T1000 (cell line): ENCODE measurements at regions not wholly inside any gene's neighbourhood (a gene's known extent, or its start where the extent isn't known, plus 50 kb on each side); places are given as distances from the start of the nearest gene placed in this dataset.
"Not testable (repeated sequence)": the region's sequence is repeated elsewhere in the genome, so short reads cannot be mapped to it uniquely, and the experiment has no call there.

ENCODE experiments used
- DNase-seq: peaks from one replicate; lab custom pipeline; 2025; ENCODE audit warnings: mixed read lengths; lab: John Stamatoyannopoulos, UW

DNA sequence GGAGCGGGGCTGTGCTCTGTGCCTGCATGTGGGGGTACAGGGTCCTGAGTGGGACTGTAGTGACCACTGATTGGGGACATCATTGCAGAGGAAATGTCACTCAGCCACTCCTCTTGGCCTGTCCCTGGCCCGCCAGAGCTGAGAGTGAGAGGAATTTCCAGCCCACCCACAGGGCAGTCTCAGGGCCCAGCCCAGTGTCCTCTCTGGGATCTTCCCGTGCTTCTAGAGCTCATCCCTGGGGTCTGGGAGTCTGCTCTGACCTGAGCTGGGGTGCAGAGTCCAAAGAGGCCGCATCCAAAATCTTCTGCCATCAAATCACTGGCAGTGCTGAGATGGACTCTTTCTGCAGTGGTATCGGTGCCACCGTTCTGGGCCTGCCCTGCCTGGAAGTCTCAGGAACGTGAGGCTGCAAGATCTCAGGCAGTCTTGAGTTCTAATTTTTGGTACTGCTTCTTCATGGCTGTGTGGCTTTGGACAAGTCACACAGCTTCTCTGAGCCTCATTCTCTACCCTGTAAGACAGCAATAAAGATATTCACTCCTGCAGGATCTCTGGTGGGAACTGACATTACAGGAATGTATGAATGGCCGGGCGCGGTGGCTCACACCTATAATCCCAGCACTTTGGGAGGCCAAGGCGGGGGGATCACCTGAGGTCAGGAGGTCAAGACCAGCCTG, 100.8 kb upstream of the TARDBP start:
- DNase-seq = no peak

DNA sequence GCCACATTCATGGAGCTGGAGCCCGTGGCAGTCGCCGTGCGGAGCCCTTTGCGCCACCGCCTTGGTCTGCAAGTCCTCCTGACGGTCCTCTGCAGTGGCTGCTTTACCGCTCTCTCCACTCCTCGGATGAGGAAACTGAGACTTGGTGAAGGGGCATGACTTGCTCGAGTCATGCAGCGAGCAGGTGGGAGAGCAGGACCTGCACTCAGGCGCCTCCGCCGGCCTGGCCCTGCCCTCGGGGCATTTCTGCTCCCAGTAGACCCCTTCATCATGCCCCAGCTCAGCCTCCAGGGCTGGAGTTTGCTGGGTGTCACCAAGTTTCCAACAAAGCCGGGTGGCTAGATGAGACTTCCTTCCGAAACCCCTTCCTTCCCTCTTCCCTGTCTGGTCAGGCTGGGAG, 100.0 kb upstream of the TARDBP start:
- no peak for DNase-seq

DNA sequence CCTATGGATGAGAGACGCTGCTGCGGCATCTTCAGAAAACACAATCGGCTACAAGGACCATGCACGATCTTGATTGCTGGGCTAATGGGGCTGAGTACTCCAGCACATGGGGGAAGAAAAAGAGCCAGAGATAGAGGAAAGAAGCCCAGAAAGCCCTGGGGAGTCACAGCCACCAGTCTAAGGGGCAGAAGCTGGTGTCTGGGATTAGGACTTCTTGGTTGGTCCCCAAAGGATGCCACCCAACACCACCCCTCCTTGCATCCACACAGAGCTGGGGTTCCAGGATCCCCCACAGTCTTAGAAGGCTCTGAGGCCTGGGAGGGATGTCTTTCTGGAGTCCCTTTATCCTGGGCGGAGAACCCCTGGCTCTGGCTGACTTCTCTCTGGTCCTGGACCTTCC, 98.4 kb upstream of the TARDBP start:
- DNase-seq = no peak

DNA sequence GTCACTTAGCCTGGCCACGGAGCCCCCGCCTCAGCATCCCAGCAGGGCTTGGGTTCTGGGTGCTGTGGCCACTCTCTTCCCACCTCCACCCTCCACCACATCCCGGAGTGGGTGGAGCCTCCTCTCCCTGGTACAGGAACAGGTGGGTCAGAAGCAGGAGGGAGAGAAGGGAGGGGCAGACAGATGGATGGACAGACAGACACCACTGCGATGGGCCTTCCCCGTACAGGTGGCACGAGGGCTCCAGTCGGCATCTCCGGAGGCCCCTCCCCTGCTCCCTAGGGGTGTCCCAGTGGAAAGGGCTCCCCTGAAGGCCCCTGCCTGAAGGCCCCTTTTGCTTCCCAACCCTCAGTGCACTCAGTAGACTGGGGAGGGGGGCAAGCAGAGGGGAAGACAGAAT, 96.9 kb upstream of the TARDBP start:
- DNase-seq = no peak

DNA sequence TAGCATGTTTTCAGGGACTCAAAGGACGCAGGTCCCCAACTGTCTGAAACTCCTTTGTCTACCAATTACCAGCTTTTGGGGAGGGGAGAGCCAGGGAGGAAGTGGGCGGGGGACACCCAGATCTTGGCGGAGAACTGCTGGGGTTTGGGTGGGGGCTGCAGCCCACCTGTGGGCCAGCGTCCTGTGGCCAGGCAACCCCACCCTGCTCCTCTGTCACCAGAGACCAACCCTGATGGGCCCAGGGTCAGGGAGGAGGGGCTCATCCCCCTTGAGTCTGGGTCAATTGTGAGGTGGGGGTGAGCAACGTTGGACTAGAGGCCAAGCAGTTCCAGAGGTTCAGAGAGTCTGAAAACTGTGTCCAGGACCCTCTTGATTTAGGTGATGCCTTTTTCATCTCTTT, 96.1 kb upstream of the TARDBP start:
- DNase-seq = no peak

DNA sequence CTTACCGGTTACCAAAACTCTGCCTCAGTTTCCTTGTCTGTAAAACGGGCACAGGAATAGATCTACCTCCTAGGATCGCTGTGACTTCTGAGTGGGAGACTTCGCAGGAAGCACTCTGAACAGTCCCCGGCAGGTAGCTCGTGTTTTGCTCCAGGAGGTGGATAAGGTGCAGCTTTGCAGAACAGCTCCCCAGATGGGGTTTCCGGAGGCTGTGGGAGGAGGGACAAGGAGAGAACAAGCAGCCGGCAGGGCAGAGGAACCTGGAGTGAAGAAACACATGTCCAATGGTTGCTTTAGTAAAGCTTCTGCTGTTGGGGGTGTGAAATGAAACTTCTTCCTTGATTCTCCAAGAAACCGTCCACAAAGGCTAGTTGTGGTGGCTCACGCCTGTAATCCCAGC, 95.5 kb upstream of the TARDBP start:
- no peak for DNase-seq

DNA sequence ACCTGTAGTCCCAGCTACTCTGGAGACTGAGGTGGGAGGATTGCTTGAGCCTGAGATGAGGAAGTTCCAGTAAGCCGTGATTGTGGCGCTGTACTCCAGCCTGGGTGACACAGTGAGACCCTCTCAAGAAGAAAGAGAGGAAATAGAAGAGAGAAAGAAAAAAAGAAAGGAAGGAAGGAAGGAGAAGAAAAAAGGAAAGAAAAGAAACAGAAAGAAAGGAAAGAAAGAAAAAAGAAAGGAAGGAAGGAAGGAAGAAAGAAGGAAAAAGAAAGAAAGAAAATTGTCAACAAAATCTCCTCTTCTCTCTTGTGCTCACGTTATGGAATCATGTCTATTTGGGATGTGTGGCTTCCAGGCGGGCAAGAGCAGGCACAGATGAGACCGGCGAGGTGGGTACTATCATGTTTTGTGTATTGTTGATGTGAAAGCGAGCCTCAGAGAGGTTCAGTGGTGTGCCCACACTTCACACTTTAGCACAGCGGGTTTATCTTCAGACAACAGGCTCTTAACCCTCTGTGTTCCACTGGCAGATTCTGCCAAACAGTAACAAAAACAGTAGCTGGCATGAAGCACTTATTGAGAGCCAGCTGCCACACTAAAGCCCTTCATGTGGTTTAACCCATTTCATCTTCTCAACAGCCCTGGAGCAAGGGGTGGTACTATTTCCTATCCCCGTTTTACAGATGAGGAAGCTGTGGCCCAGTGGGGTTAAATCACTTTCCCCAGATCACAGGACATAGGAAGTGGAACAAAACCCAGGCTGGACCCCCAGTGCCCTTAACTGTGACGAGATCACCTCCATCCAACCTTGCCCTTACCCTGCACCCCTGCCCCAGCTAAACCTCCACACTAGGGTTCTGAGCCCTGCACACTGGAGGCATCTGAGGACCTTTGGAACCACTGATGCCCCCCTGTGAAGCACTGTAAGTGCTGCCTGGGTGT, 94.7 kb upstream of the TARDBP start:
- DNase-seq = no peak

DNA sequence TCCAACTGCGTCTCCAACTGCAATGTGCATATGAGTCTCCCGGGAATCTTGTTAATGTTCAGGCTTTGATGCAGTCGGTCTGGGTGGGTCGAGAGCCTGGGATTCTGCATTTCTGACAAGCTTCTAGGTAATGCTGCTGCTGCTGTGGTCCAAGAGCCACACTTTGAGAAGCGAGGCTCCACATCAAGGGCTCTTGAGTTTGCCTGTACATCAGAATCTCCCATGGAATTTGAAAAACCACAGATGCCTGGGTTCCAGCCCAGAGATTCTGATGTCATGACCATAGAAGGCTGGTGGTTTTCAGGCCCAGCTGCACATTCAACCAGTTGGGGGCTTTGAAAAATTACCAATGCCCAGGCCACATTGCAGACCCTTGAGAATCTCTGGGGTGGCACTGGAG, 93.9 kb upstream of the TARDBP start:
- no peak for DNase-seq

DNA sequence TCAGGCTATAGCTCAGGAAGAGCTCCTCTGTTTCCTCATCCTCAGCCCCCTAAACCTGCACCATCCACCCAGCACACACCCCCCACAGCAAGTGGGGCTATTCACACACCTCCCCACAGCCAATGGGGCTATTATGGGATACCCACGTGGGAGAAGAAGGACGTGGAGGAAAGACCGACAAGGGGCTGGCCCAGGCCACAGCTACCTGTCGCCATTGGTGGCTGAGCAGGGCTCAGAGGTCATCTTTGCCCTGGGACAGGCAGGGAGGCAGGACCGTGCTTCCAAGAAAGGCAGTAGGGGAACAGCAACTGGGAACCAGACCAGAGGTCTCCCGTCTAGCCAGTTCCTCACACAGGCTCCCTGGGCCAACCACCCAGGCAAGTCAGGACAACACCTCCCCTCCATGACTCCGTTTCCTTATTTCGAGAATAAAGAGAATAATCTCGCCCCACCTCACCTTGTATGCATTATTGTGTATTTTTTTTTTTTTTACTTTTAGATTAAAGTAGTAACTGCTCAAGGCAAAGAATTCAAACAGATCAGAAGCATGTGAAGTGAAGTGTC, 92.3 kb upstream of the TARDBP start:
- DNase-seq = no peak

DNA sequence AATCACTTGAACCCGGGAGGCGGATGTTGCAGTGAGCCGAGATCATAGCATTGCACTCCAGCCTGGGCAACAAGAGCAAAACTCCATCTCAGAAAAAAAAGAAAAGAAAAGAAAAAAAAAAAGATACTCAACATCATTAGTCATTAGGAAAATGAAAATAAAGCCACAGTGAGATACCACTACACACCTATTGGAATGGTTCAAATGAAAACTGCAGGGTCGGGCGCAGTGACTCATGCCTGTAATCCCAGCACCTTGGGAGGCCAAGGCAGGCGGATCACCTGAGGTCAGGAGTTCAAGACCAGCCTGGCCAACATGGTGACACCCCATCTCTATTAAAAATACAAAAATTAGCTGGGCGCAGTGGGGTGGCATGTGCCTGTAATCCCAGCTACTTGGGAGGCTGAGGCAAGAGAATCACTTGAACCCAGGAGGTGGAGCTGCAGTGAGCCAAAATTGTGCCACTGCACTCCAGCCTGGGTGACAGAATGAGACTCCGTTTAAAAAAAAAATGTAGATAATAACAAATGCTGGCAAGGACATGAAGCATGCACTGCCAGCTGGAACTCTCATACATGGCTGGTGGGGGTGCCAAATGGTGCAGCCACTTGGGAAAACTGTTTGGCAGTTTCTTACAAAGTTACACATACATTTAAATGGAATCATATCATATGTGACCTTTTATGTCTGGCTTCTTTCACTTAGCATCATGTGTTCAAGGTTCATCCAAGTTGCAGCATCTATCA, 90.0 kb upstream of the TARDBP start:
- not testable (repeated sequence) for DNase-seq

DNA sequence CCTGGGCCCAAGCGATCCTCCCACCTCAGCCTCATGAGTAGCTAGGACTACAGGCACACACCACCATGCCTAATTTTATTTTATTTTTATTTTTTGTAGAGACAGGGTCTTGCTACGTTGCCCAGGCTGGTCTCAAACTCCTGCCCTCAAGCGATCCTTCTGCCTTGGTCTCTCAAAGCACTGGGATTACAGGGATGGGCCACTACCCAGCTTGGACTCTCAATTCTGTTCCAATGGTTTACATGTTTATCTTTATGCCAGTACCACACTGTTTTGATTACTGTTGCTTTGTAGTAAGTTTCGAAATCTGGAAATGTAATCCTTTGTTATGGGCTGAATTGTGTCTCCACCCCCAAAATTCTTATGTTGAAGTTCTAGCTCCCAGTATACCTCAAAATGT, 88.4 kb upstream of the TARDBP start:
- DNase-seq = no peak

DNA sequence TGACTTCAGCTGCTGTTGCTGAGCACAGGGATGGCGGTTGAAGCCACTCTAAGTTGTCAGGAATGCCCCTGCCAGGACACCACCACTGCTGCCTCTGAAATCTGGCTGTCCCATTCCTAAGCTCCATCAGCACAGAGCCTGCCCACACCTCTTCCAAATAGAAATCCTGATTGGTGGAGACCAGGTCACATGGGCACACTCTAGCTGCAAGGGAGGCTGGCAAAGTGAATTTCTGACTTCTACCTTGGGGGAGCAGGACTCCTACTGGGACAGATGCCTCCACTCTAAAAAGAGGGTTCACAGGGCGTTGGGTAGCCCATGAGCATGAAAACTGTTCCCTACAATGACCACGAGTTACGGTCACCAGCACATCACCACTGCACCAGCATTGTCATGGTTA, 83.8 kb upstream of the TARDBP start:
- no peak for DNase-seq

DNA sequence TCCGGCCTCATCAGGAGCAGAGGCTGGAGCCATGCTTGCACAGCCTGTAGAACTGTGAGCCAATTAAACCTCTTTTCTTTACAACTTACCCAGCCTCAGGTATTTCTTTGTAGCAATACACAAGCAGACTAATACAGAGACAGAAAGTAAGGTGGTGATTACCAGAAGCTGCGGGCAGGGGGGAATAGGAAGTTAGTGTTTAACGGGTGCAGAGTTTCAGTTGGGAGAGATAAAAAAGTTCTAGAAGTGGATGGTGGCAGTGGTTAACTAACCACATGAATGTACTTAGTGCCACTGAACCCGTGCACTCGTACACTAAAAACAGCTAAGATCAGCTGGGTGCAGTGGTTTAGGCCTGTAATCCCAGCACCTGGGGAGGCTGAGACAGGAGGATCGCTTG, 80.4 kb upstream of the TARDBP start:
- no peak for DNase-seq

DNA sequence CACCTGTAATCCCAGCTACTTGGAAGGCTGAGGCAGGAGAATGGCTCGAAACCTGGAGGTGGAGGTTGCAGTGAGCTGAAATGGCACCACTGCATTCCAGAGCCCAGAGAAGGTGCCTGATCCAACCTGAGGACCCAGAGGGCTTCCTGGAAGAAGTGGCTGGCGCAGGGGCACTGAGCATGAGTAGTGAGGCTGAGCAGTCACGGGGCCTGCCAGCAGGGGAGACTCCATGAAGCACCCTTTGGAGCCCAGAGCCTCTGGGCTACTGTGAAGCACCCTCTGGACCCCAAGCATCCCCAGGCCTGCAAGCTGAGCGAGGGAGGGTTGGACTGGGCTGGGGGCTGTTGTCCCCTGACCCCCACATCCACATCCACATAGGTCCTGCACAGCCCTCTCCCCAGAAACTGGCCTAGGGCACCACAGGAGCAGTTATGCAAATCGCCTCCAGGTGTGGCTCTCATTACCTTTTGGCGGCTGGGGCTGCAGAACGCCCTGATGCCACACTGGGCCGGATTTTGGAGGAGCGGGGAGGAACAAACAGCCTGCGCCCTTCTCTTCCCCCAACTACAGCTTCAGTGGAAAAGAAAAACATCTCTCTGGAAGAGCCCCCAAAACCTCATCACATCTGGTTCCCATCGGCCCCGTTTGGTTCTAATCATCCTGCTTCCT, 78.2 kb upstream of the TARDBP start:
- DNase-seq = no peak

DNA sequence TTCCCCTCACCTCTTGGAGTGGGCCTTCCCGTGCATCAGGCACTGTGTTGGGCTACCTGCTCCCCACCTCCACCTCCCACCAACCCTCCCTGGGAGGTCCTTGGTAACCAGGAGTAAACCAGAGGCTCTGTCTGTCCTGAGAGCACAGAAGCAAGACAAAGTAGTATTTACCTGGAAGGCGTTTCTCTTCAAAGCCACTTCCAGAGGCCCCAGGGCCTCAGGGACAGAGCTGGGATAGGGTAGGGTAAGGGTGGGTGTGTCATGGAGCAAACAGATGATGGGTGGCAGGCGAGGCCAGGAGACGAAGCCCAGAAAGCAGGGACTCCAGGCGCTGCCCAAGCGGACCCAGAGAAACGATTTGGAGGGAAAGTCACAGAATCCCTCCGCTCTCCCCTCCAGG, 77.2 kb upstream of the TARDBP start:
- DNase-seq = no peak

DNA sequence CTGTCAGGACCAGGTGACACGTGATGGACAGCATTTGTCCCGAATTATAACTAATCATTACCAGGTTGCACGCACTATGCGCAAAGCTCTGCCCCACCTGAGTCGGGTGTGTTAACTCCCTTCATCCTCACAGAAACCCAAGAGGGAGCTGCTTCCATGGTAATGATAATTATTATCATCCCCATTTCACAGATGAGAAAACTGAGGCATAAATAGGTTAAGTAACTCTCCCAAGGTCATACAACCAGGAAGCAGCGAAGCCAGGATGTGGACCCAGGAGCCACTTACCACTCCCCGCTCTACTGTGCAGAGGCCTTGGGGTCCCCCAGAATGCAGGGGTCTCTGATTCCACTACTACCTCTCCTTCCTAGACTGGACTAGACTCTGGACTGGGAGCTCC, 76.7 kb upstream of the TARDBP start:
- no peak for DNase-seq

DNA sequence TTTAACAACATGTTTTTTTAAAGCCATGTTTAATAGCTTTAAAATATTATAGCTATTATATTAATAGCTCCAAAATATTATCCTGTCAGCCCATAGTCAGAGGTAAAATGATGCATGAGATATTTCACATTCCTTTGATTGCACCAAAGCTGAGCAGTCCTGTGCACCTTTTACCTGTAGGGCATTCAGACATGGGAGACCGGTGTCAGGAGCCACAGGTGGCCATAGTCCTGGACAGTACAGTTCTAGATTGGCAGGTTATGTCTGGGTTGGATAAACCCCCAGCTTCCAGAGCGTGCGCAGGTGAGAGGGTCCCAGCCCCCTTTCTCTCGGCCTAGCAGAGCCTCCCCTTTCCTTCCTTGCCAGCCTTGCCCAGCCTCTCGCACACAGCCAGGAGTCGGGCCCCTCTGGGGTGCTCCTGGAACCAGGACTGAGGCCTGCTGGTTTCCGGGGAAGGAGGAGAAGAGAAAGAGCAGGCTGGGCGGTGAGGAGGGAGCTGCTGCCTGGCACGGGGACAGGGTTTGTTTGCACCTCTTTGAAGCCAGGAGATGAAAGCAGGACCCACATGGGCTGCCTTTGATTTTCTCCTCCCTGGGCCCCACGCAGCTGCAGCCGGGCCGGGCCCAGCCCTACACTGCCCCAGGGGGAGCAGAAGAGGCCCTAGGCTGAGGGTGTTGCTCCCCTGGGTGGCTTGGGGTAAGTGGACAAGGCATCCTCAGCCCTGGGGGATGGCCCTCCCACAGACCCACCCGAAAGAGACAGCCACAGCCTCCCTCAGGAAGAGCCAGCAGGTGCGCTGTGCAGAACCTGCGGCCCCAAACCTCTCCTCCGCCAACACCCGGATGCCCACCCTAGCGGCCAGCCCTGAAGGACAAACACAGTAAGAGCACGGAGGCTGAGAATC, 75.2 kb upstream of the TARDBP start:
- DNase-seq = no peak

DNA sequence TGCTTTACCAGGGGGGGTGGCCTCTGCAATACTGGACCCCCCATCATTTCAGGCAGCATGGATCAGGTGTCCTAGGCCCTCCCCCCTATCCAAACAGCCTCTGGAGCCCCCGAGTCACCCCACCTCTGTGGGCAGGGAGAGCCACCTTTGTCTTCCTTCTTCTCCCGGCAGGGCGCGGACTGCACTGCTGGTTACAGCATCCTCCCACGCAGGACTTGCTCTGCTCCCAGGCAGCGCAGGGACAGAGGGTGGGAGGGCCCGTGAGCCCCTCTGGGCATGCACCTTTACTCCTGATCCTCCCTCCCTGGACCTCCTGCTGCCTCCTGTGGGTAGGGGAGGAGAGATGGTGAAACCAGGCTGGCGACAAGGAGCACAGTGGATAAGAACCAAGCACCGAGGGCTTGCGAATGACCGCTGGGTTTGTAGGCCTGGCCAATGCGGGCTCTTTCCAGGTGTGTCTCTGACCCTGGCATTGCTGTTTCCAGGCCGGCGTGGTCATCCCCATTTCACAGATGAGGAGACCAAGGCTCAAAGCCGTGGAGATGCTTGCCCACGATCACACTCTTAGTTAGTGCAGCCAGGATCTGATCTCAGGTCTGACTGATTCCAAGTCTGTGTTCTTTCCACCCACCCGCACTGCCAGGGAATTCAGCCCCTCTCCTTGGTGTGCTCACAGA, 73.6 kb upstream of the TARDBP start:
- no peak for DNase-seq

DNA sequence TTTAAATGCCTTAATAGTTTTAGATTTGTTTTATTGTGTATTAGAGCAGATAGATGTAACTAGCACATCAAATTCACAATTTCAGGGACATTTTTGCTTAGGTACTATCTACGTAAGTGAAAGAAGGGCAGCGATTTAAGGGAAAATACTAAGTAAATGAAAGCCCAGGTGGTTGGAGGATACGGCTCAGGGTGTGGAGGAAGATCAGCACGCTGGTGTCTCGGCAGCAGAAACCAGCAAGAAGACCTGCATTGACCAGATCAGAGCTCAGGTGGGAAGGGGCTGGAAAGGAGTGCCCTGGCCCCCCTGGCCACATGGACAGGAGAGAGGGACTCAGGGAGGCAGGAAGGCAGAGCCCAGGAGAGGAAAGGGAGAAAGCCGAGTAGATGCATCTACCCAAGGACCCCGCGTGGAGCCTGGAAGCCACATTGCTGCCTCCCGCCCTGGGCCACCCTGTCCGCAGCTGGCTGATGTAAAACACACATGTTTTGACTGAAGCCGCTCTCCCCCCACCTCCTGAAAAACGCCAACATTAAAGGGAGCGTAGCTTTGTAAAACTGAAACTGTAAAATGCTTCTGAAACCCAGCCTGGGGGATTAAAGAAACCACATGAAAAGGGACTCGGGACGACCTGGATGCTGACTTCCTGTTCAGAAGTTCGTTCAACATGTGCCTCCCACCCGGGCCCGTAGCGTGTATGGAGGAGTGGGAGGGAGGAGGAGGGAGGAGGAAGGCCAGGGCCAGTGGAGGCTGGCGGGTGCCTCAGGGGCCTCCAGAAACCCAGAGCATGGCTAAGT, 72.6 kb upstream of the TARDBP start:
- DNase-seq = no peak

DNA sequence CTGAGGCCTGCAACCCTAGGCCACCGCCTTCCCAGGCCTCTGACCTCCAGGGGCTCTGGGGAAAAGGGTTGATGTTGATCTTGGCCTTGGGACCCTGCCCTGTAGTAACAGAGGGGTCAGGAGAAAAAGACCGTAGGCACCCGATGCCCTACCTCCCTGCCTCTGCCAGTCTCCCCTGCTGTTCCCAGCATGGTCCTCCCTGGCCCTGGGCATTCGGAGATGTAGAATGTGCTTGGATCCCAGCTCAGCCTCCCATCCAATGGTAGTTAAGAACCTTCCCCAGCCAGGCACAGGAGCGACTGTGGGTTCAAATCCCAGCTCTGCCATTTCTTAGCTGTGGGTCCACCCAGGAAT, 72.0 kb upstream of the TARDBP start:
- DNase-seq = no peak
